ENCODE measurements at regions not wholly inside any gene's neighbourhood (a gene's known extent, or its start where the extent isn't known, plus 50 kb on each side); places are given as distances from the start of the nearest gene placed in this dataset.

DNA sequence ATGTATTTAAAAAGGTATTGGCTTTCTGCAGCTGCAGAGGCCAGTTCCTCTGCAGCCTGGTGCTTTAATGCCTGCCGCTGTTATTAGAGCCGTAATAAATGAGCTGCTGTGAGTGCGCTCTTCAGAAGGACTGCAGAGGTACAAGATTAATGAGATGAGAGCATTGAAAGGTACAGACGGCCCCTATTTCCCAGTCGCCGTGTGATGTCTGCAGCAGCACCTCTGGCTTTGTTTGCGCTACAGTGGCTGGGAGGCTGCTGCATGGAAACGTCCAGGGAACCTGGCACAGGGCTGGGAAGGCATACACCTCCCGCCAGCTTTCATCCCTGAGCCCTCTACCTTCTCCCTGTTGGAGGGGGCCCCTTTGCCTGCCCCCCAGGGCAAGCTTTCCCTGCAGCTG is 383.8 kb upstream of the ZMIZ1 start:
- TF ChIP-seq, protein P1, sequence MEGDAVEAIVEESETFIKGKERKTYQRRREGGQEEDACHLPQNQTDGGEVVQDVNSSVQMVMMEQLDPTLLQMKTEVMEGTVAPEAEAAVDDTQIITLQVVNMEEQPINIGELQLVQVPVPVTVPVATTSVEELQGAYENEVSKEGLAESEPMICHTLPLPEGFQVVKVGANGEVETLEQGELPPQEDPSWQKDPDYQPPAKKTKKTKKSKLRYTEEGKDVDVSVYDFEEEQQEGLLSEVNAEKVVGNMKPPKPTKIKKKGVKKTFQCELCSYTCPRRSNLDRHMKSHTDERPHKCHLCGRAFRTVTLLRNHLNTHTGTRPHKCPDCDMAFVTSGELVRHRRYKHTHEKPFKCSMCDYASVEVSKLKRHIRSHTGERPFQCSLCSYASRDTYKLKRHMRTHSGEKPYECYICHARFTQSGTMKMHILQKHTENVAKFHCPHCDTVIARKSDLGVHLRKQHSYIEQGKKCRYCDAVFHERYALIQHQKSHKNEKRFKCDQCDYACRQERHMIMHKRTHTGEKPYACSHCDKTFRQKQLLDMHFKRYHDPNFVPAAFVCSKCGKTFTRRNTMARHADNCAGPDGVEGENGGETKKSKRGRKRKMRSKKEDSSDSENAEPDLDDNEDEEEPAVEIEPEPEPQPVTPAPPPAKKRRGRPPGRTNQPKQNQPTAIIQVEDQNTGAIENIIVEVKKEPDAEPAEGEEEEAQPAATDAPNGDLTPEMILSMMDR (IDR thresholded peaks at IDR 0.05; ENCODE audit: low read depth, low read length) = no peak
- no peak overlapping the region for H3K4me3 ChIP-seq (ENCODE audit: low read depth, low read length)
- POLR2A ChIA-PET = no interaction called here
- CTCF ChIA-PET = no interaction called here
- peaks cover 15% of the 10 kb centered on the region for H3K27me3 ChIP-seq (ENCODE audit: control insufficient read depth, insufficient read depth, low read length)
- no peak overlapping the region for H3K27ac ChIP-seq (ENCODE audit: low read depth, low read length)
- no peak for DNase-seq (ENCODE audit: low read depth, low spot score)
- H3K9me3 ChIP-seq (ENCODE audit: control insufficient read depth, insufficient read depth, low read length) = peaks cover 5% of the 10 kb centered on the region

DNA sequence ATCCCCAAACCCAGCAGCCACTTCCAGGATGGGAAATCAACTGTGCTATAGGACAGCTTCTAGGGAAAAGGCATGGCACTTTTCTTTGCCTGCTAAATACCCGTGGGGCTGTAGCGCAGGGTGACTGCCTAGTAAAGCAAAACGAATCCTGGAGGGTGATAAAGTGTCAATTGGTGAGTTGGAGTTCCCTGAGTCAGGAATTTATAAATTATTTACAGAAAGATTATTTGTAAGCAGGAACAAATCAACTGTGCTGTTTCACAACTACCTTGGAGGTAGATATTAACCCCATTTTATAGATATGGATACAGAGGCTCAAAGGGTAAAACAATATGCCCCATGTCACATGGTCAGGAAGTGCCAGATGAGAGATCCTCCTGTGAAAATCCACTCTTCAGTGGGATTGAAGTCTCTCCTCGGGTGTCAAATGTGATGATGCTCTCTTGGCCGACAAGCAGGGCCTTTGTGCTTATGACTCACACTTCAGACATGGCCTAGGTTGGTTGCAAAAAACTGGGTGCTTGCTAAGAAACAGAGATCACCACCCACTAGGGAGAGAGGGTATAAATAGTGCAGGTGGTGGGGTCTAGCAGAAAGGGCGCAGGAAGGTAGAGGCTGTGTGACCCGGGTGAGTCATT is 383.2 kb upstream of the ZMIZ1 start:
- H3K27ac ChIP-seq (ENCODE audit: low read depth, low read length) = no peak overlapping the region
- H3K4me3 ChIP-seq (ENCODE audit: low read depth, low read length) = no peak overlapping the region
- H3K9me3 ChIP-seq (ENCODE audit: control insufficient read depth, insufficient read depth, low read length) = peaks cover 5% of the 10 kb centered on the region
- ChIA-PET CTCF (no interaction called here), POLR2A (no interaction called here)
- no peak for DNase-seq (ENCODE audit: low read depth, low spot score)
- TF ChIP-seq, protein P1 (IDR thresholded peaks at IDR 0.05; ENCODE audit: low read depth, low read length) = no peak
- peaks cover 15% of the 10 kb centered on the region for H3K27me3 ChIP-seq (ENCODE audit: control insufficient read depth, insufficient read depth, low read length)

DNA sequence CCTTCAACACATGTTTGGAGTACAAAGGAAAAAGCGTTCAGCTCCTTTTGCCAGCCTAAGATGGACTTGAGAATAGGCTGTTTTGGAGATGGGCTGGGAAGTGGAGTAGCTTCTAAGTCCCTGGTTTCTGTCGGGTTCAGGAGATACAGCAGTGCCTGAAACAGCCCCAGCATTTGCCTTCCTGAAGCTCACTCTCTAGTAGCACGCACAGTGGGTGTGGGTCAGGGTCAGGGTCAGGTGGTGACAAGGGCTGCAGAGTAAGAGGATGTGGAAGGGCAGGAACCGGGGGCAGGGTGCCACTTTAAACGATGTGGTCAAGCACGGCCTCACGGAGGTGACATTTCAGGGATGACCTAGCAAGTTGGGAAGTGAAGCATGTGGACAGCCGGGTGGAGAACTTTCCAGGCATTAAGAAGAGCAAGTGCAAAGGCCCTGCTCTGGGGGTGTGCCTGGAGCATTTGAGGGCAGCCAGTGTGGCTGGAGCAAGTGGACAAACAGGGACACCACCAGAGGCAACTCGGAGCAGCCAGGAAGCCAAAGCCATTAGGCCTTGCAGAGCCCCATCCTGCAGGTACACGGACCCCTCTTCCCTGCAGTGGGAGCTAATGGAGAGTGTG is 382.2 kb upstream of the ZMIZ1 start:
- ChIA-PET CTCF (interaction anchor here (0.5 kb wide), 1 partner anchor 347 kb away, joined by 3 read pairs; no protein-coding TSS in a partner anchor), POLR2A (no interaction called here)
- Histone ChIP-seq H3K27me3 (ENCODE audit: control insufficient read depth, insufficient read depth, low read length) (peaks cover 15% of the 10 kb centered on the region), H3K9me3 (ENCODE audit: control insufficient read depth, insufficient read depth, low read length) (peaks cover 5% of the 10 kb centered on the region), H3K27ac (ENCODE audit: low read depth, low read length) (no peak overlapping the region), H3K4me3 (ENCODE audit: low read depth, low read length) (no peak overlapping the region)
- no peak for DNase-seq (ENCODE audit: low read depth, low spot score)
- TF ChIP-seq, protein P1 (IDR thresholded peaks at IDR 0.05; ENCODE audit: low read depth, low read length) = no peak

DNA sequence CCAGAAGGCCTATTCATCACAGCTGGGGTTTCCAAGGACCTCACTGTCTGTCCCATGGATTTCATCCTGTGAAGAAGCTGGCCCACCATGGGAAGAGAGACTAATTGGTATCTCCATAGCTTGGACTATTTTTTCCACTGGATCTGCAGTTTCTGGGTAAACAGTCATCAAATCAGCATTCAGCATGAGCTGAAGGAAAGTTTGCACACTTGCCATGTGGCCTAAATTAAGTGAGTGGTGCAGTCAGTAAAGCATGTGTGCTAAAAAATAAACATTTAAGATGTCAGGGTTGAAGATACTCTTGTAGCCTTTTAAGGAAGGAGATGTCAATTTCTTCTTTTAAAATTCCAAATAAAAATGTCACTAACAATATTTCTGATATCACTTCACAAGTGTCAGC is 381.1 kb upstream of the ZMIZ1 start:
- Histone ChIP-seq H3K27me3 (ENCODE audit: control insufficient read depth, insufficient read depth, low read length) (peaks cover 14% of the 10 kb centered on the region), H3K9me3 (ENCODE audit: control insufficient read depth, insufficient read depth, low read length) (no peaks in the 10 kb centered on the region; the same call in 1 of the 2 replicates), H3K27ac (ENCODE audit: low read depth, low read length) (no peak overlapping the region), H3K4me3 (ENCODE audit: low read depth, low read length) (no peak overlapping the region)
- TF ChIP-seq, protein P1 (IDR thresholded peaks at IDR 0.05; ENCODE audit: low read depth, low read length) = no peak
- ChIA-PET POLR2A (interaction anchor here (0.8 kb wide), 1 partner anchor 489 kb away, joined by 3 read pairs; no protein-coding TSS in a partner anchor), CTCF (no interaction called here)
- no peak for DNase-seq (ENCODE audit: low read depth, low spot score)

DNA sequence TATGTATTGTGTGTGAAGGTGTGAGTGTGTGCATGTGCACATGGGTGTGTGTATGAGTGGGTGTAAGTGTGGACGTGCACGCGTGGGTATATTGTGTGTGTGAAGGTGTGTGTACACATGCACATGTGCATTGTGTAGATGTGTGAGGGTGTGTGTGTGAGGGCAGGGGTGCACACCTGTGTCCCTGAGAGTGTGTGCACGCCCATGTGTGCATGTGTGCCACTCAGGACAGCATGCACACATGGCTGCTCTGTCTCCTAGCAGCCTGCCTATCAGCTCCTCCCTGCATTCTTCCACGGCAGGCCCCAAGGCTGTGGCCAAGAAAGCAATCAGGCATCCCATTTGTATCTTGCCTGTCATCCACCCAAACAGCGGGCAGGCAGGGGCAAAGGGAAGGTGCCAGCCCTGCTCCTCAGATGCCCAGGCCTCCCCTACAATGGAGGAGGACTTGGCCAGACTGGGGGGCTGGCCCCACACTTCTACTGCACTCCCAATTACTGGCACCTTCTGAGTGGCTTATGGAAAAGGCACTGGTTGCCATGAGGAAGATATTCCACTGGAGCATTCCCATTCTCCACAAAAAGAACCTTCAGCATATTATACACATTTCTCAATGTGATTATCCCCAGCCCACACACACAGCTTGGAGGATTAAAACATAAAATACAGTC is 380.4 kb upstream of the ZMIZ1 start:
- TF ChIP-seq, protein P1 (IDR thresholded peaks at IDR 0.05; ENCODE audit: low read depth, low read length) = no peak
- H3K27me3 ChIP-seq (ENCODE audit: control insufficient read depth, insufficient read depth, low read length) = peaks cover 9% of the 10 kb centered on the region
- H3K4me3 ChIP-seq (ENCODE audit: low read depth, low read length) = no peak overlapping the region
- no peak overlapping the region for H3K27ac ChIP-seq (ENCODE audit: low read depth, low read length)
- DNase-seq (ENCODE audit: low read depth, low spot score) = no peak
- CTCF ChIA-PET = no interaction called here
- POLR2A ChIA-PET = interaction anchor here (0.6 kb wide), 1 partner anchor 555 kb away, joined by 4 read pairs; no protein-coding TSS in a partner anchor
- no peaks in the 10 kb centered on the region; the same call in 1 of the 2 replicates for H3K9me3 ChIP-seq (ENCODE audit: control insufficient read depth, insufficient read depth, low read length)
